ENCODE measurements at regions not wholly inside any gene's neighbourhood (a gene's known extent, or its start where the extent isn't known, plus 50 kb on each side); places are given as distances from the start of the nearest gene placed in this dataset.

DNA sequence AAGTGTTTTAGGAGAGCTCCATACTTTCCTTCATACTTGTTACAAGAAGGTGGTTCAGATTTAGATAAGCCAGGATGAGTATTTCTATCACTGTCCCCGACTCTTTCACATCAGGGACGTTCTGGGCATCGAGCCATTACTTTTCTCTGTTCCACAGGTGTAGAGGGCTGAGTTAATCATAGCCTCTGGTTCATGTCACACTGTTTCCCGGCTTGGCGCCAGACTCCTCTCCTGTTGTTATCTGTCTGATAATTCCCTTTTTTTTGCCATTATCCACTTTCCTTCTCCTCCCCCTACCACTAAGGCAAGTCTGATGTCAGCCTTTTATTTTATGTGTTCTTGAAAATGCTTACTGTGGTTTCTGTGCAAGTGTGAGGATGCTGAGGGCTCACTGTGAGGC, 593.4 kb downstream of the UTRN start:
- ATAC-seq (ENCODE audit: low read depth) = no peak
- TF ChIP-seq CTCF (IDR thresholded peaks at IDR 0.05) = no peak
- H3K27ac Mint-ChIP-seq = no peak overlapping the region
- H3K4me3 Mint-ChIP-seq = no peak overlapping the region
- peaks cover 32% of the 10 kb centered on the region for H3K27me3 Mint-ChIP-seq
- POLR2A ChIA-PET = no interaction called here
- H3K4me1 Mint-ChIP-seq = no peaks in the 10 kb centered on the region
- intact Hi-C loops (cut with micrococcal nuclease) = no loop called here
- CTCF ChIA-PET = no interaction called here
- no peaks in the 10 kb centered on the region for H3K36me3 Mint-ChIP-seq (ENCODE audit: low read depth)
- H3K9me3 Mint-ChIP-seq = peaks cover 3% of the 10 kb centered on the region
- no peak for DNase-seq

- CTCF ChIA-PET = no interaction called here
- TF ChIP-seq CTCF (IDR thresholded peaks at IDR 0.05) = no peak
- no peaks in the 10 kb centered on the region for H3K4me1 Mint-ChIP-seq
- peaks cover 31% of the 10 kb centered on the region for H3K27me3 Mint-ChIP-seq
- no peaks in the 10 kb centered on the region for H3K9me3 Mint-ChIP-seq
- ATAC-seq (ENCODE audit: low read depth) = no peak
- DNase-seq = no peak
- no peak overlapping the region for H3K4me3 Mint-ChIP-seq
- H3K27ac Mint-ChIP-seq = no peak overlapping the region
- no peaks in the 10 kb centered on the region for H3K36me3 Mint-ChIP-seq (ENCODE audit: low read depth)
- intact Hi-C loops (cut with micrococcal nuclease) = no loop called here
- POLR2A ChIA-PET = no interaction called here
Measured at GRCh38 chr6:144879436-144879835, 594.3 kb downstream of the UTRN start.

- TF ChIP-seq CTCF (IDR thresholded peaks at IDR 0.05) = no peak
- DNase-seq (no peak), ATAC-seq (ENCODE audit: low read depth) (no peak)
- ChIA-PET POLR2A (no interaction called here), CTCF (no interaction called here)
- Mint-ChIP-seq H3K4me1 (no peaks in the 10 kb centered on the region), H3K36me3 (ENCODE audit: low read depth) (no peaks in the 10 kb centered on the region), H3K9me3 (no peaks in the 10 kb centered on the region), H3K4me3 (no peak overlapping the region), H3K27me3 (peaks cover 31% of the 10 kb centered on the region), H3K27ac (no peak overlapping the region)
- intact Hi-C loops (cut with micrococcal nuclease) = no loop called here
Measured at GRCh38 chr6:144882425-144882824, 597.3 kb downstream of the UTRN start.

- Mint-ChIP-seq H3K4me1 (no peaks in the 10 kb centered on the region), H3K36me3 (ENCODE audit: low read depth) (no peaks in the 10 kb centered on the region), H3K27ac (no peak overlapping the region), H3K9me3 (no peaks in the 10 kb centered on the region), H3K27me3 (peaks cover 23% of the 10 kb centered on the region), H3K4me3 (no peak overlapping the region)
- ChIA-PET POLR2A (no interaction called here), CTCF (no interaction called here)
- no peak for TF ChIP-seq CTCF (IDR thresholded peaks at IDR 0.05)
- DNase-seq (no peak), ATAC-seq (ENCODE audit: low read depth) (no peak)
- intact Hi-C loops (cut with micrococcal nuclease) = no loop called here
Measured at GRCh38 chr6:144883915-144884314, 598.8 kb downstream of the UTRN start.

- ATAC-seq (ENCODE audit: low read depth) (no peak), DNase-seq (no peak)
- Mint-ChIP-seq H3K9me3 (no peaks in the 10 kb centered on the region), H3K4me3 (no peak overlapping the region), H3K27ac (no peak overlapping the region), H3K27me3 (peaks cover 11% of the 10 kb centered on the region), H3K4me1 (no peaks in the 10 kb centered on the region), H3K36me3 (ENCODE audit: low read depth) (no peaks in the 10 kb centered on the region)
- ChIA-PET CTCF (no interaction called here), POLR2A (no interaction called here)
- intact Hi-C loops (cut with micrococcal nuclease) = no loop called here
- TF ChIP-seq CTCF (IDR thresholded peaks at IDR 0.05) = no peak
Measured at GRCh38 chr6:144885817-144886216, 600.7 kb downstream of the UTRN start.
